ENCODE measurements at regions not wholly inside any gene's neighbourhood (a gene's known extent, or its start where the extent isn't known, plus 50 kb on each side); places are given as distances from the start of the nearest gene placed in this dataset.

- Mint-ChIP-seq H3K4me1 (ENCODE audit: low read depth) (no peaks in the 10 kb centered on the region), H3K9me3 (peaks cover 10% of the 10 kb centered on the region), H3K36me3 (ENCODE audit: low read depth) (no peaks in the 10 kb centered on the region), H3K27ac (no peak overlapping the region), H3K27me3 (no peaks in the 10 kb centered on the region), H3K4me3 (no peak overlapping the region)
- intact Hi-C loops (cut with micrococcal nuclease) = no loop called here
- DNase-seq (no peak), ATAC-seq (no peak)
- POLR2A ChIA-PET = no interaction called here
- TF ChIP-seq CTCF (IDR thresholded peaks at IDR 0.05) = no peak
- CTCF ChIA-PET = no interaction called here
These were observed 1231.6 kb upstream of the GYPC start for GRCh38 chr2:125424266-125424785.

- H3K4me3 Mint-ChIP-seq = no peak overlapping the region
- no peaks in the 10 kb centered on the region for H3K27me3 Mint-ChIP-seq
- no peak for TF ChIP-seq CTCF (IDR thresholded peaks at IDR 0.05)
- intact Hi-C loops (cut with micrococcal nuclease) = no loop called here
- peaks cover 9% of the 10 kb centered on the region for H3K9me3 Mint-ChIP-seq
- no peaks in the 10 kb centered on the region for H3K36me3 Mint-ChIP-seq (ENCODE audit: low read depth)
- ATAC-seq (no peak), DNase-seq (no peak)
- H3K4me1 Mint-ChIP-seq (ENCODE audit: low read depth) = no peaks in the 10 kb centered on the region
- H3K27ac Mint-ChIP-seq = no peak overlapping the region
- POLR2A ChIA-PET = no interaction called here
- CTCF ChIA-PET = interaction anchor here (0.5 kb wide), 1 partner anchor 684 kb away, joined by 3 read pairs; no protein-coding TSS in a partner anchor
These were observed 1228.1 kb upstream of the GYPC start for GRCh38 chr2:125427721-125428315.

GRCh38 chr2:125444106-125444505 lies 1211.9 kb upstream of the GYPC start:
- no peaks in the 10 kb centered on the region for H3K27me3 Mint-ChIP-seq
- ATAC-seq = no peak

GRCh38 chr2:125445495-125445894 lies 1210.5 kb upstream of the GYPC start:
- H3K27me3 Mint-ChIP-seq = no peaks in the 10 kb centered on the region
- H3K4me3 Mint-ChIP-seq = no peak overlapping the region
- ATAC-seq (no peak), DNase-seq (no peak)
- ChIA-PET POLR2A (no interaction called here), CTCF (no interaction called here)
- no peak overlapping the region for H3K27ac Mint-ChIP-seq
- no peaks in the 10 kb centered on the region for H3K4me1 Mint-ChIP-seq (ENCODE audit: low read depth)
- H3K36me3 Mint-ChIP-seq (ENCODE audit: low read depth) = no peaks in the 10 kb centered on the region
- intact Hi-C loops (cut with micrococcal nuclease) = no loop called here
- H3K9me3 Mint-ChIP-seq = peaks cover 9% of the 10 kb centered on the region
- no peak for TF ChIP-seq CTCF (IDR thresholded peaks at IDR 0.05)

More at GRCh38 chr2:125444106-125444505, 1211.9 kb upstream of the GYPC start:
- Mint-ChIP-seq H3K4me3 (no peak overlapping the region), H3K36me3 (ENCODE audit: low read depth) (no peaks in the 10 kb centered on the region), H3K9me3 (peaks cover 8% of the 10 kb centered on the region), H3K27ac (no peak overlapping the region), H3K4me1 (ENCODE audit: low read depth) (no peaks in the 10 kb centered on the region)
- intact Hi-C loops (cut with micrococcal nuclease) = no loop called here
- TF ChIP-seq CTCF (IDR thresholded peaks at IDR 0.05) = no peak
- POLR2A ChIA-PET = no interaction called here
- CTCF ChIA-PET = interaction anchor here (1.7 kb wide), 1 partner anchor 10 kb away, joined by 5 read pairs; no protein-coding TSS in a partner anchor
- no peak for DNase-seq

GRCh38 chr2:125450092-125450491 lies 1205.9 kb upstream of the GYPC start:
- CTCF ChIA-PET = no interaction called here
- intact Hi-C loops (cut with micrococcal nuclease) = no loop called here
- ATAC-seq (no peak), DNase-seq (no peak)
- POLR2A ChIA-PET = no interaction called here
- H3K4me3 Mint-ChIP-seq = no peak overlapping the region
- peaks cover 13% of the 10 kb centered on the region for H3K9me3 Mint-ChIP-seq
- no peaks in the 10 kb centered on the region for H3K36me3 Mint-ChIP-seq (ENCODE audit: low read depth)
- H3K27me3 Mint-ChIP-seq = no peaks in the 10 kb centered on the region
- no peak overlapping the region for H3K27ac Mint-ChIP-seq
- H3K4me1 Mint-ChIP-seq (ENCODE audit: low read depth) = no peaks in the 10 kb centered on the region
- TF ChIP-seq CTCF (IDR thresholded peaks at IDR 0.05) = no peak

Data from activated CD8-positive, alpha-beta T cell treated with anti-CD3 and anti-CD28 coated beads for 36 hours (primary cell).